GM21381 (cell line): ENCODE measurements at regions not wholly inside any gene's neighbourhood (a gene's known extent, or its start where the extent isn't known, plus 50 kb on each side); places are given as distances from the start of the nearest gene placed in this dataset.
A peak's percentile ranks its signal among the peaks of the same experiment; 100 is the strongest.

Experiments used
- ATAC-seq: cut with Tn5 transposase; IDR thresholded peaks from one replicate; pipeline ENCODE4 v1.9.1; 2021; ENCODE audit warnings: mild to moderate bottlenecking, moderate library complexity; ENCODE audit not compliant: unreplicated experiment

- no peak for ATAC-seq
These were observed 414.8 kb upstream of the HS6ST1 start for GRCh38 chr2:128733450-128733849.

GRCh38 chr2:128734521-128735295, 416.0 kb upstream of the HS6ST1 start:
- no peak for ATAC-seq

- ATAC-seq = no peak
These were observed 416.8 kb upstream of the HS6ST1 start for GRCh38 chr2:128735296-128735960.

- ATAC-seq = no peak
These were observed 417.5 kb upstream of the HS6ST1 start for GRCh38 chr2:128736046-128736688.

- peak; percentile 50 for ATAC-seq
These were observed 418.2 kb upstream of the HS6ST1 start for GRCh38 chr2:128736689-128737545.

- ATAC-seq = no peak
These were observed 418.8 kb upstream of the HS6ST1 start for GRCh38 chr2:128737546-128737826.

- ATAC-seq = no peak
These were observed 419.9 kb upstream of the HS6ST1 start for GRCh38 chr2:128738446-128739110.

- ATAC-seq = no peak
These were observed 423.8 kb upstream of the HS6ST1 start for GRCh38 chr2:128742467-128742866.

- no peak for ATAC-seq
These were observed 427.3 kb upstream of the HS6ST1 start for GRCh38 chr2:128745946-128746345.

GRCh38 chr2:128746356-128746755, 427.7 kb upstream of the HS6ST1 start:
- no peak for ATAC-seq

GRCh38 chr2:128748336-128748735, 429.7 kb upstream of the HS6ST1 start:
- no peak for ATAC-seq

GRCh38 chr2:128748835-128749605, 430.4 kb upstream of the HS6ST1 start:
- ATAC-seq = no peak

- no peak for ATAC-seq
These were observed 431.9 kb upstream of the HS6ST1 start for GRCh38 chr2:128750328-128751165.

- no peak for ATAC-seq
These were observed 433.1 kb upstream of the HS6ST1 start for GRCh38 chr2:128751746-128752145.

- ATAC-seq = no peak
These were observed 434.1 kb upstream of the HS6ST1 start for GRCh38 chr2:128752691-128753263.

- no peak for ATAC-seq
These were observed 434.7 kb upstream of the HS6ST1 start for GRCh38 chr2:128753321-128753720.

- peak; percentile 1 for ATAC-seq
These were observed 435.1 kb upstream of the HS6ST1 start for GRCh38 chr2:128753800-128754199.

GRCh38 chr2:128754246-128754724, 435.6 kb upstream of the HS6ST1 start:
- peak; percentile 96 for ATAC-seq
